ENCODE measurements at regions not wholly inside any gene's neighbourhood (a gene's known extent, or its start where the extent isn't known, plus 50 kb on each side); places are given as distances from the start of the nearest gene placed in this dataset.

DNA sequence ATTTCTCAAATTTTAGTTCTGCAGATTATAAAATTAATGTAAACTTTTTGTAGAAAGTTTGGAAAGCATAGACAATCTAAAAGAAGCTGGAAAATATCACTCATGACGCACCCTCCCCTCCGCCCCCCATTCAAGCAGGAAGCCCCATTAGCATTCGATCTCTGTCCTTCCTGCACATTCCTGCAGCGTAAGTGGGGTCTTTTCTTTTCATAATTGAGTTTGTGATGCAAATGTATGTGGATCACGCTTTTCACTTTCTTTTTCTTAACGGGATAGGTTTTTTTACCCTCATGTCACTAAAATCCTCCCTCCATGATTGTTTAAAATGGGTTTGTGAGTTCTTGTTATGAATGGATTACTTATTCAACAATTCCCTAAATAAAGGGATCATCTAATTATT, 181.7 kb upstream of the HDAC4 start:
- in situ Hi-C loops (cut with HindIII; ENCODE audit: low sequenced_read_pairs), result no loop called here
- no peak for DNase-seq (ENCODE audit: low read depth)
- TF ChIP-seq, protein P1, sequence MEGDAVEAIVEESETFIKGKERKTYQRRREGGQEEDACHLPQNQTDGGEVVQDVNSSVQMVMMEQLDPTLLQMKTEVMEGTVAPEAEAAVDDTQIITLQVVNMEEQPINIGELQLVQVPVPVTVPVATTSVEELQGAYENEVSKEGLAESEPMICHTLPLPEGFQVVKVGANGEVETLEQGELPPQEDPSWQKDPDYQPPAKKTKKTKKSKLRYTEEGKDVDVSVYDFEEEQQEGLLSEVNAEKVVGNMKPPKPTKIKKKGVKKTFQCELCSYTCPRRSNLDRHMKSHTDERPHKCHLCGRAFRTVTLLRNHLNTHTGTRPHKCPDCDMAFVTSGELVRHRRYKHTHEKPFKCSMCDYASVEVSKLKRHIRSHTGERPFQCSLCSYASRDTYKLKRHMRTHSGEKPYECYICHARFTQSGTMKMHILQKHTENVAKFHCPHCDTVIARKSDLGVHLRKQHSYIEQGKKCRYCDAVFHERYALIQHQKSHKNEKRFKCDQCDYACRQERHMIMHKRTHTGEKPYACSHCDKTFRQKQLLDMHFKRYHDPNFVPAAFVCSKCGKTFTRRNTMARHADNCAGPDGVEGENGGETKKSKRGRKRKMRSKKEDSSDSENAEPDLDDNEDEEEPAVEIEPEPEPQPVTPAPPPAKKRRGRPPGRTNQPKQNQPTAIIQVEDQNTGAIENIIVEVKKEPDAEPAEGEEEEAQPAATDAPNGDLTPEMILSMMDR (IDR thresholded peaks at IDR 0.05; ENCODE audit: low read depth, low read length, missing control alignments), result no peak
- no peak overlapping the region for H3K4me3 ChIP-seq (ENCODE audit: low read depth, low read length)

DNA sequence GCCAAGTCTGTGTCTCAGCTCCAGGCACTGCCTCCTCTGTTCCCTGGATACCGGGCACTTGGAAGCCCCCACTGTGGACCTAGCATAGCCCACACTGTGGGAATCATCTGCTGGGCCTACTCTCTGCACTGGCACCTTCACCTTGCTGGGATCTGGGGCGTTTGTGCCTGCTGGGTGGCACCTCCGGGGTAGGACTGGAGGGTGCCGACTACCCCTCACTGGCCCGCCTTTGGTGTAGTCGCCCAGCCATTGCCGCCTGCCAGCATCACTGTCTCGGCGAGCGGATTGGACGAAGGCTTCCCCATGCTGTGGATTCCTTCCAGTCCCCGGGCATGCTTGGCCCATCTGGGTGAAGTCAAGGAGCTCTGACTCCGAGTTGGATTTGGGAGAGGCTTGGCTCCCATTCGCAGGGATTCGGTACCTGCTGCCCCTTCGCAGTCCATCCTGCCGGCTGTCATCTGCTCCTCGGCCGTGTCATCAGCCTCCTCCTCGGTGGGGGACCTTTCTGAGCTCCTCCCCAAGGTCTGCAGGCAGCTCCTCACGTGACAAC, 180.6 kb upstream of the HDAC4 start:
- no peak for DNase-seq (ENCODE audit: low read depth)
- TF ChIP-seq, protein P1 (IDR thresholded peaks at IDR 0.05; ENCODE audit: low read depth, low read length, missing control alignments), result no peak
- H3K4me3 ChIP-seq (ENCODE audit: low read depth, low read length), result no peak overlapping the region
- in situ Hi-C loops (cut with HindIII; ENCODE audit: low sequenced_read_pairs), result no loop called here

DNA sequence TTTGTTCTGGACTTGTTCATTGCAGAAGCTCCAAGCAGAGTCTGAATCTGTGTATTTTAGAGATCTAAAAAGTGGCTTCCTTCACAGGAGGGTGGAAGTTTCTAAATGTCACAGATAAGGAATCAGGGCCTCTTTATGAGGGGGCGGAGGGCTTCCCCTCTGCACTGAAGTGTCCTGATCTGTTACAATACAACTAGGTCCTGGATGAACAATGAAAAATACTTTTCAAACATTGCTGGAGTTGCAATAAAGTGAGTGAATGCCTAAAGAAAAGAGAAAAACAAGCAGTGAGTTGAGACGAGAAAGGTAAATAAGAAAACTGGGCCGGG, 179.3 kb upstream of the HDAC4 start:
- DNase-seq (ENCODE audit: low read depth), result no peak
- in situ Hi-C loops (cut with HindIII; ENCODE audit: low sequenced_read_pairs), result no loop called here
- TF ChIP-seq, protein P1 (IDR thresholded peaks at IDR 0.05; ENCODE audit: low read depth, low read length, missing control alignments), result no peak
- H3K4me3 ChIP-seq (ENCODE audit: low read depth, low read length), result no peak overlapping the region

DNA sequence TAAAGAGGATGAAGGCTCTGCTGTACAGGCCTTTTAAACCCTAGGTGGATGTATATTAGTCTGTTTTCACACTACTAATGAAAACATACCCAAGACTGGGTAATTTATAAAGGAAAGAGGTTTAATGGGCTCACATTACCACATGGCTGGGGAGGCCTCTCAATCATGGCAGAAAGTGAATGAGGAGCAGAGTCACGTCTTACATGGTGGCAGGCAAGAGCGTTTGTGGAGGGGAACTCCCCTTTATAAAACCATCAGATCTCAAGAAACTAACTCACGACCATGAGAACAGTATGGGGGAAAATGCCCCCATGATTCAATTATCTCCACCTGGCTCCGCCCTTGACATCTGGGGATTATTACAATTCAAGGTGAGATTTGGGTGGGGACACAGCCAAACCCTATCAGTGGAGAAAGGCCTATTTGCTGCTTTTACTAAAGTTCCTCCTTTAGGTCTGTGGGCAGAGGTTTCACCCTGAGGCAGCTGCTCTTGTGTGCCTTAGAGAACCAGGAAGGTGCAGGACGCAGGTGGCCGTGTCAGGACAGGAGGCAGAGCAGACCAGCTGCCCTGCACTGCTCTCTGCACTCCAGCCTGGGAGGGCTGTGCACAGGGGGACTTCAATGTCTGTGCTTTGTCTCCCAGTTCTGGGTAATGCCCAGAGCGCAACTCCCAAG, 178.8 kb upstream of the HDAC4 start:
- no peak for DNase-seq (ENCODE audit: low read depth)
- TF ChIP-seq, protein P1 (IDR thresholded peaks at IDR 0.05; ENCODE audit: low read depth, low read length, missing control alignments), result no peak
- in situ Hi-C loops (cut with HindIII; ENCODE audit: low sequenced_read_pairs), result no loop called here
- H3K4me3 ChIP-seq (ENCODE audit: low read depth, low read length), result no peak overlapping the region

DNA sequence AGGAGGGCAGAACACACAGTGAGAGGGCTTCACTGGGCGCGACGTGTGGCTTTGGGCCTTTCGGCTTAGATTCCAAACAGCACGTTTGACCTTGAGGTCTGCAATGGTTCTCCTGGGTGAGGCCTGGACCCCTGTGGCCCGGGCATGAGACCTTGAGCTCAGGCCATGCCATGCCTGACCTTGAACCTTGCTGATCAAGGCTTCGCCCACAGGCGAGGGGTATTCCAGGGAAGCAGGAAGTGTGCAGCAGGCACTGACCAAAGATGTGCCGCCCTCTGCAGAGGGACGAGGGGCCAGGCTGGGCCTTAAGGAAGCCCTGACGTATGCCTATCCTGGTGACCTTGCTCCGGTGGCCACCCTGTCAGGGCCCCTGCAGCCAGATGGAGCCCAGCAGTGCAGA, 178.3 kb upstream of the HDAC4 start:
- H3K4me3 ChIP-seq (ENCODE audit: low read depth, low read length), result no peak overlapping the region
- DNase-seq (ENCODE audit: low read depth), result no peak
- in situ Hi-C loops (cut with HindIII; ENCODE audit: low sequenced_read_pairs), result no loop called here
- TF ChIP-seq, protein P1 (IDR thresholded peaks at IDR 0.05; ENCODE audit: low read depth, low read length, missing control alignments), result no peak

DNA sequence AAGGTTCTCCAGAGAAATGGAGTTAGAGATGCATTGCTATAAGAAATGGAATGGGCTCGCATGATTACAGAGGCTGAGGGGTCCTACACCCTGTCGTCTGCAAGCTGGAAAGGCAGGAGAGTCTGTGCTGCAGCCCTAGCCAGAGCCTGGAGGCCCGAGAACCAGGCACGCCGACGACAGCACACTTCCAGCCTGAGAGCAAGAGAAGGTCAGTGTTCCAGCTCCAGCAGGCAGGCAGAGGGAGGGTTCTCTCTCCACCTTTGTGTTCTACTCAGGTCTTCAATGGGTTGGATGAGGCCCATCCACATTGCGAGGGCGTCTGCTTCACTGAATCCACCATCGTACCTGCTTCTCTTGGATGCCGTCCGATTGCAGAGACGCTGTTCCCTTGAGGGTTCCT, 177.6 kb upstream of the HDAC4 start:
- TF ChIP-seq, protein P1 (IDR thresholded peaks at IDR 0.05; ENCODE audit: low read depth, low read length, missing control alignments), result no peak
- H3K4me3 ChIP-seq (ENCODE audit: low read depth, low read length), result no peak overlapping the region
- no peak for DNase-seq (ENCODE audit: low read depth)
- in situ Hi-C loops (cut with HindIII; ENCODE audit: low sequenced_read_pairs), result no loop called here
